H1 (cell line): ENCODE measurements at regions not wholly inside any gene's neighbourhood (a gene's known extent, or its start where the extent isn't known, plus 50 kb on each side); places are given as distances from the start of the nearest gene placed in this dataset.

Experiments used
- CTCF ChIA-PET: fragments of 300-600 bp; sonication (Branson Sonifier 250); formaldehyde crosslinking; loops from one replicate; lab custom pipeline; 2021; ENCODE audit not compliant: partially characterized antibody; lab: Charles Lee
- POLR2A ChIA-PET: fragments of 300-600 bp; sonication (Branson Sonifier 250); formaldehyde crosslinking; loops from one replicate; lab custom pipeline; 2021; ENCODE audit warnings: inconsistent platforms; ENCODE audit not compliant: partially characterized antibody; lab: Charles Lee
- DNase-seq, 2 experiments: peaks; one replicate each; pipeline versions ENCODE4 v3.0.0 to v3.0.0-alpha.2; 2010 to 2022; ENCODE audit warnings: low spot score in 2 of 2, low read depth in 1 of 2, mixed read lengths in 1 of 2
- FAIRE-seq: peaks from 2 replicates; lab custom pipeline; 2011; peaks lifted over from hg19 to GRCh38; lab: Jason Lieb, UNC
- H2AFZ ChIP-seq: 2 replicates; pipeline ENCODE4 v1.8.1; 2012; ENCODE audit warnings: low read length, inconsistent platforms
- H2AK5ac ChIP-seq: 2 replicates; pipeline ENCODE4 v1.6.1; 2013; ENCODE audit warnings: low read depth, low read length
- H2BK120ac ChIP-seq: replicated peaks from 2 replicates; pipeline ENCODE3; 2013; ENCODE audit warnings: low read depth, low read length, inconsistent platforms
- H2BK12ac ChIP-seq: 2 replicates; pipeline ENCODE4 v1.6.1; 2013; ENCODE audit warnings: low read depth, low read length
- H2BK15ac ChIP-seq: 2 replicates; pipeline ENCODE4 v1.6.1; 2013; ENCODE audit warnings: low read length
- H2BK20ac ChIP-seq: 2 replicates; pipeline ENCODE4 v1.6.1; 2013; ENCODE audit warnings: low read length
- H2BK5ac ChIP-seq: 2 replicates; pipeline ENCODE4 v1.6.1; 2013; ENCODE audit warnings: low read depth, low read length
- H3K14ac ChIP-seq: 2 replicates; pipeline ENCODE4 v1.6.1; 2013; ENCODE audit warnings: inconsistent platforms; ENCODE audit not compliant: insufficient read length
- H3K18ac ChIP-seq: 2 replicates; pipeline ENCODE4 v1.6.1; 2013; ENCODE audit warnings: low read length; ENCODE audit errors: extremely low read depth
- H3K23ac ChIP-seq: 2 replicates; pipeline ENCODE4 v1.6.1; 2013; ENCODE audit warnings: inconsistent platforms; ENCODE audit not compliant: insufficient read length
- H3K23me2 ChIP-seq: 2 replicates; pipeline ENCODE4 v1.6.1; 2013; ENCODE audit warnings: low read depth, low read length
- H3K27ac ChIP-seq: 2 replicates; pipeline ENCODE4 v1.6.1; 2011; ENCODE audit warnings: low read depth, low read length, inconsistent platforms
- H3K27me3 ChIP-seq, 4 experiments: replicated peaks in 1 of 4; 1 replicate in 1 of 4; 2 replicates in 3 of 4; pipeline versions ENCODE4 v1.6.1 to v1.8.1; 2011 to 2013; ENCODE audit warnings: low read length in 3 of 4, mild to moderate bottlenecking in 3 of 4, inconsistent platforms in 2 of 4, mixed read lengths in 2 of 4, moderate library complexity in 1 of 4; ENCODE audit not compliant: control insufficient read depth in 3 of 4, insufficient read depth in 3 of 4; ENCODE audit errors: extremely low read depth in 1 of 4
- H3K36me3 ChIP-seq, 4 experiments: 2 replicates each; pipeline versions ENCODE4 v1.6.1 to v1.8.1; 2011 to 2013; ENCODE audit warnings: mild to moderate bottlenecking in 4 of 4, low read length in 3 of 4, moderate library complexity in 2 of 4, control low read depth in 1 of 4, inconsistent platforms in 1 of 4; ENCODE audit not compliant: insufficient read depth in 4 of 4, control insufficient read depth in 2 of 4
- H3K4ac ChIP-seq: replicated peaks from 2 replicates; pipeline ENCODE3; 2013; ENCODE audit warnings: low read length, low read depth, mixed read lengths, inconsistent platforms; ENCODE audit not compliant: insufficient read length
- H3K4me1 ChIP-seq, 4 experiments: replicated peaks in 1 of 4; 1 replicate in 1 of 4; 2 replicates in 3 of 4; pipeline versions ENCODE4 v1.6.1 to v1.8.1; 2011 to 2013; ENCODE audit warnings: low read length in 3 of 4, inconsistent platforms in 2 of 4, mixed read lengths in 1 of 4; ENCODE audit not compliant: insufficient read depth in 4 of 4, control insufficient read depth in 3 of 4
- H3K4me2 ChIP-seq, 2 experiments: 2 replicates each; pipeline versions ENCODE4 v1.6.1 to v1.8.1; 2011 to 2013; ENCODE audit warnings: low read depth in 2 of 2, low read length in 2 of 2, control low read depth in 1 of 2, inconsistent platforms in 1 of 2, mild to moderate bottlenecking in 1 of 2; ENCODE audit not compliant: insufficient read depth in 1 of 2
- H3K4me3 ChIP-seq, 4 experiments: fragments of 200-600, 300-600 bp in 1 of 4; sonication (generic), shearing (Covaris generic), sonication (Bioruptor Twin) in 1 of 4; 2 replicates each; pipeline versions ENCODE4 v1.5.1 to v1.8.1; 2011 to 2016; ENCODE audit warnings: low read length in 4 of 4, low read depth in 3 of 4, control low read depth in 2 of 4, inconsistent platforms in 2 of 4, mild to moderate bottlenecking in 2 of 4, mixed read lengths in 1 of 4, moderate library complexity in 1 of 4; ENCODE audit not compliant: insufficient read depth in 2 of 4; ENCODE audit errors: extremely low read depth in 1 of 4
- H3K56ac ChIP-seq: replicated peaks from 2 replicates; pipeline ENCODE3; 2013; ENCODE audit warnings: low read depth, mild to moderate bottlenecking, mixed read lengths, low read length, inconsistent platforms; ENCODE audit not compliant: insufficient read length
- H3K79me1 ChIP-seq: 2 replicates; pipeline ENCODE4 v1.6.1; 2013; ENCODE audit warnings: low read depth, low read length, control low read depth
- H3K79me2 ChIP-seq, 2 experiments: 2 replicates each; pipeline versions ENCODE4 v1.6.1 to v1.8.1; 2012 to 2013; ENCODE audit warnings: low read length in 2 of 2, mild to moderate bottlenecking in 2 of 2, inconsistent platforms in 1 of 2; ENCODE audit not compliant: insufficient read depth in 2 of 2, control insufficient read depth in 1 of 2
- H3K9ac ChIP-seq, 4 experiments: replicated peaks in 1 of 4; 1 replicate in 1 of 4; 2 replicates in 3 of 4; pipeline versions ENCODE4 v1.6.1 to v1.8.1; 2011 to 2013; ENCODE audit warnings: low read depth in 3 of 4, low read length in 3 of 4, control low read depth in 2 of 4, mild to moderate bottlenecking in 2 of 4, moderate library complexity in 2 of 4, inconsistent platforms in 1 of 4; ENCODE audit errors: extremely low read depth in 1 of 4
- H3K9me3 ChIP-seq, 2 experiments: 2 replicates each; pipeline versions ENCODE4 v1.6.1 to v1.8.1; 2012 to 2013; ENCODE audit warnings: mild to moderate bottlenecking in 2 of 2, moderate library complexity in 2 of 2, control low read depth in 1 of 2, inconsistent platforms in 1 of 2, low read depth in 1 of 2, low read length in 1 of 2, mixed read lengths in 1 of 2; ENCODE audit not compliant: insufficient read depth in 2 of 2
- H4K20me1 ChIP-seq, 2 experiments: replicated peaks in 1 of 2; 2 replicates each; pipeline versions ENCODE3 to v1.8.1; 2011 to 2013; ENCODE audit warnings: inconsistent platforms in 2 of 2, low read length in 2 of 2, mild to moderate bottlenecking in 1 of 2; ENCODE audit not compliant: insufficient read depth in 2 of 2, control insufficient read depth in 1 of 2
- H4K5ac ChIP-seq: 2 replicates; pipeline ENCODE4 v1.6.1; 2013; ENCODE audit warnings: low read length, low read depth, mixed read lengths, inconsistent platforms; ENCODE audit not compliant: insufficient read length
- H4K8ac ChIP-seq: 2 replicates; pipeline ENCODE4 v1.8.0; 2013; ENCODE audit warnings: mild to moderate bottlenecking, moderate library complexity, low read length, inconsistent platforms; ENCODE audit not compliant: insufficient read depth; ENCODE audit errors: extremely low read depth
- H4K91ac ChIP-seq: replicated peaks from 2 replicates; pipeline ENCODE3; 2013; ENCODE audit warnings: low read length, mixed read lengths, inconsistent platforms; ENCODE audit not compliant: insufficient read length
- ATF3 ChIP-seq: IDR thresholded peaks from 2 replicates; pipeline ENCODE4 v1.6.1; 2011; ENCODE audit warnings: low read depth, mild to moderate bottlenecking, low read length; ENCODE audit not compliant: insufficient read depth
- BACH1 ChIP-seq: IDR thresholded peaks from 2 replicates; pipeline ENCODE4 v1.6.1; 2012; ENCODE audit warnings: low read length, improper control_type of control experiment
- BCL11A ChIP-seq, 2 experiments: IDR thresholded peaks; one replicate each; pipeline ENCODE4 v1.6.1; 2011; ENCODE audit warnings: low read depth in 2 of 2, low read length in 2 of 2, mild to moderate bottlenecking in 2 of 2
- CHD1 ChIP-seq: IDR thresholded peaks from 2 replicates; pipeline ENCODE4 v1.6.1; 2012; ENCODE audit warnings: low read depth, low read length, improper control_type of control experiment
- CHD2 ChIP-seq: IDR thresholded peaks from 2 replicates; pipeline ENCODE4 v1.6.1; 2012; ENCODE audit warnings: low read length, improper control_type of control experiment
- FOSL1 ChIP-seq: IDR thresholded peaks from 2 replicates; pipeline ENCODE4 v1.6.1; 2011; ENCODE audit warnings: mild to moderate bottlenecking, low read depth, low read length, moderate library complexity; ENCODE audit not compliant: insufficient read depth
- GTF2F1 ChIP-seq: IDR thresholded peaks from 2 replicates; pipeline ENCODE4 v1.6.1; 2012; ENCODE audit warnings: low read depth, low read length, improper control_type of control experiment, borderline replicate concordance
- KDM4A ChIP-seq: IDR thresholded peaks from one replicate; pipeline ENCODE4 v1.7.1; 2012; ENCODE audit warnings: low read depth, mild to moderate bottlenecking, moderate library complexity, low read length, inconsistent platforms; ENCODE audit not compliant: severe bottlenecking
- SP1 ChIP-seq: IDR thresholded peaks from 2 replicates; pipeline ENCODE4 v1.6.1; 2011; ENCODE audit warnings: low read depth, low read length
- SRF ChIP-seq: IDR thresholded peaks from 2 replicates; pipeline ENCODE4 v1.6.1; 2011; ENCODE audit warnings: mild to moderate bottlenecking, low read depth, low read length, moderate library complexity
- SUZ12 ChIP-seq: fragments of 200-600 bp; sonication (generic); IDR thresholded peaks from 2 replicates; pipeline ENCODE4 v1.6.1; 2012; ENCODE audit warnings: mild to moderate bottlenecking, inconsistent platforms, low read length, moderate library complexity, mixed read lengths
- TBP ChIP-seq: IDR thresholded peaks from 2 replicates; pipeline ENCODE4 v1.6.1; 2011; ENCODE audit warnings: low read depth, low read length, improper control_type of control experiment
- YY1 ChIP-seq: IDR thresholded peaks from 2 replicates; pipeline ENCODE4 v1.6.1; 2011; ENCODE audit warnings: low read depth, mild to moderate bottlenecking, low read length
- WGBS, 2 experiments: shearing (Covaris generic) in 1 of 2; methylation state at CpG; one replicate each; pipeline versions ENCODE4 v1.1.6 to v1.1.7; 2013 to 2015; ENCODE audit warnings: low lambda C conversion rate in 2 of 2, mixed read lengths in 2 of 2, inconsistent platforms in 1 of 2, low coverage in 1 of 2, missing lambda C conversion rate in 1 of 2; ENCODE audit not compliant: insufficient replicate concordance in 2 of 2, insufficient coverage in 1 of 2, insufficient read length in 1 of 2; ENCODE audit errors: extremely low coverage in 1 of 2, missing lambda C conversion rate in 1 of 2; 5-methylcytosine and 5-hydroxymethylcytosine counted together

DNA sequence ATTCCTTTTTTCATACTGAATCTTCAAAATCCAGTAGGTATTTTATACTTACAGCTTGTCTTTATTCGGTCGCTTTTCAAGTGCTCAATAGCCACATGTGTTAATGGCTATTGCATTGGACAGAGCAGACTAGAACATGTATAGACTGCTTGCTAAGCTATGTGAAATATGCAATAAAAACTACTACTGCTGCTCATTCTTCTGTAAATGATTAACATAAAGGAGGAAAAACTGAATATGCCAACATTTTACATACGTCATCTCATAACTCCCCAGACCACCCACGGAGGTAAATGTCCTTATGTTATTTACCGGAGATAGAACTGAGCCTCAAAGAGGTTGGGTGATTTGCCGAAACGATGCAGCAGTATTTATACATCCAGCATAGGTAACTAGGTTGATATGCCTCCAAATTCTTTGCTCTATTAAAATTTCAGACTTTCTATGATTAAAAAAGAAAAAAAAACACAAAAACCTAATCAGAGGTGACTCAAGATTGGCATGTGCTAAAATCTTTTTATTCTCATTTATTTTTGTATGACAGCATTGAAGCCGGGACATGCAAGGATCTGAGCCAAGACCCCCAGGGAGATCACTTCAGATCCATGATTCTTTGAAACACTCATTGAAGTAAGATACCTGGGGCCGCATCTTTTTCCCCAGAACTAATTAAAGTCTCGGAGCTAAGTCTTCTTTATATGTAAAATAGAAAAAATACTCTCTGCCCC lies 78.5 kb upstream of the OR5AK2 start:
- Histone ChIP-seq H3K79me1 (no peaks in the 10 kb centered on the region), H3K9me3 (peaks cover 4 to 17% of the 10 kb centered on the region in 2 experiments; a peak in 2 of 4 replicates), H3K4ac (no peak overlapping the region), H3K56ac (no peak overlapping the region), H2BK120ac (no peak overlapping the region), H4K20me1 (no peaks in the 10 kb centered on the region), H2BK20ac (no peak overlapping the region), H3K23ac (no peak overlapping the region), H2BK5ac (no peak overlapping the region), H2BK15ac (no peak overlapping the region), H3K4me1 (no peaks in the 10 kb centered on the region), H4K5ac (no peak overlapping the region), H2AK5ac (no peak overlapping the region), H3K14ac (no peak overlapping the region), H3K4me3 (no peak overlapping the region), H3K23me2 (no peaks in the 10 kb centered on the region), H2AFZ (no peak overlapping the region), H3K9ac (no peak overlapping the region), H3K18ac (no peak overlapping the region), H4K91ac (no peak overlapping the region), H3K36me3 (no peaks in the 10 kb centered on the region), H3K79me2 (no peaks in the 10 kb centered on the region), H3K4me2 (no peak overlapping the region), H3K27ac (no peak overlapping the region), H3K27me3 (no peaks in the 10 kb centered on the region), H2BK12ac (no peak overlapping the region), H4K8ac (no peak overlapping the region)
- ChIA-PET POLR2A (no interaction called here), CTCF (no interaction called here)
- no peak for DNase-seq
- no peak for FAIRE-seq
- 87% methylated on average over 10 of the region's 10 CpGs; no CpG with 5 or more reads in 1 of the 2 experiments for WGBS, 2 experiments
- TF ChIP-seq YY1 (no peak), FOSL1 (no peak), GTF2F1 (no peak), BCL11A (IDR thresholded peaks at IDR 0.05; ENCODE audit: low read depth in 2 of 2, low read length in 2 of 2) (no peak), CHD1 (no peak), SP1 (no peak), TBP (no peak), KDM4A (no peak), SUZ12 (no peak), BACH1 (no peak), CHD2 (no peak), ATF3 (no peak), SRF (no peak)
